ENCODE measurements at regions not wholly inside any gene's neighbourhood (a gene's known extent, or its start where the extent isn't known, plus 50 kb on each side); places are given as distances from the start of the nearest gene placed in this dataset.

DNA sequence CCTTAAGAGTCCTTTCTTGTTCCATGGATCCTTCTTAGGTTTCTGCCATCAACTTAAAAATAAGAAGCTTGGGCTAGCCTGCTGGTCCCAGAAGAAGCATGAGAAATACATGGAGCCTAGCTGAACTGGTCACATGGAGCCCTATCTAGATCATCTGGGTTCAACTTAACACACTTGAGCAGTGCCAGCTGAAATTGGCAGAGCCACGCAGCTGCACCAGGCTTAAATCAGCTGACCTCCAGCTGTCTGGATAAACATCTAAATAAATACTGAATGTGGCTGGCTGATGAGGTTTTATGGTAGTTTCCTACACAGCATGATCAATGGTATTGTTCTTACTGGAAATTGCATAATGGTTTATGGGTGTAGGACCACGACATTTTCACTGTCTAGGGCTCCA, 598.4 kb upstream of the FAM241A start:
- CTCF ChIA-PET = no interaction called here
- no peaks in the 10 kb centered on the region for H3K36me3 ChIP-seq (ENCODE audit: control insufficient read depth in 2 of 2, insufficient read depth in 2 of 2, low read length in 1 of 2)
- H4K20me1 ChIP-seq (ENCODE audit: control insufficient read depth, insufficient read depth) = no peaks in the 10 kb centered on the region
- ATAC-seq (no peak), DNase-seq (ENCODE audit: low read depth, low spot score) (no peak), FAIRE-seq (no peak)
- H3K4me1 ChIP-seq (ENCODE audit: control insufficient read depth, insufficient read depth, low read length) = no peaks in the 10 kb centered on the region
- intact Hi-C loops (cut with micrococcal nuclease; ENCODE audit: unreplicated experiment) = no loop called here
- in situ Hi-C loops (cut with MboI) = loop anchor here (10.0 kb wide), 1 partner anchor 62 kb away; no protein-coding TSS in a partner anchor
- SMC1A ChIA-PET (ENCODE audit: uncharacterized antibody, unreplicated experiment) = no interaction called here
- no peak overlapping the region for H3K27ac ChIP-seq (ENCODE audit: control insufficient read depth, insufficient read depth)
- H2AFZ ChIP-seq (ENCODE audit: control insufficient read depth, low read depth, low read length) = no peak overlapping the region
- BruUV-seq (replicated peaks) = no TSS peak
- TF ChIP-seq, protein P1, sequence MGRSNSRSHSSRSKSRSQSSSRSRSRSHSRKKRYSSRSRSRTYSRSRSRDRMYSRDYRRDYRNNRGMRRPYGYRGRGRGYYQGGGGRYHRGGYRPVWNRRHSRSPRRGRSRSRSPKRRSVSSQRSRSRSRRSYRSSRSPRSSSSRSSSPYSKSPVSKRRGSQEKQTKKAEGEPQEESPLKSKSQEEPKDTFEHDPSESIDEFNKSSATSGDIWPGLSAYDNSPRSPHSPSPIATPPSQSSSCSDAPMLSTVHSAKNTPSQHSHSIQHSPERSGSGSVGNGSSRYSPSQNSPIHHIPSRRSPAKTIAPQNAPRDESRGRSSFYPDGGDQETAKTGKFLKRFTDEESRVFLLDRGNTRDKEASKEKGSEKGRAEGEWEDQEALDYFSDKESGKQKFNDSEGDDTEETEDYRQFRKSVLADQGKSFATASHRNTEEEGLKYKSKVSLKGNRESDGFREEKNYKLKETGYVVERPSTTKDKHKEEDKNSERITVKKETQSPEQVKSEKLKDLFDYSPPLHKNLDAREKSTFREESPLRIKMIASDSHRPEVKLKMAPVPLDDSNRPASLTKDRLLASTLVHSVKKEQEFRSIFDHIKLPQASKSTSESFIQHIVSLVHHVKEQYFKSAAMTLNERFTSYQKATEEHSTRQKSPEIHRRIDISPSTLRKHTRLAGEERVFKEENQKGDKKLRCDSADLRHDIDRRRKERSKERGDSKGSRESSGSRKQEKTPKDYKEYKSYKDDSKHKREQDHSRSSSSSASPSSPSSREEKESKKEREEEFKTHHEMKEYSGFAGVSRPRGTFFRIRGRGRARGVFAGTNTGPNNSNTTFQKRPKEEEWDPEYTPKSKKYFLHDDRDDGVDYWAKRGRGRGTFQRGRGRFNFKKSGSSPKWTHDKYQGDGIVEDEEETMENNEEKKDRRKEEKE (IDR thresholded peaks at IDR 0.05) = no peak
- TF ChIP-seq PAX5 (IDR thresholded peaks at IDR 0.05; ENCODE audit: borderline replicate concordance, low read depth, low read length) (no peak), SMARCA5 (IDR thresholded peaks at IDR 0.05) (no peak), NFIC (IDR thresholded peaks at IDR 0.05; ENCODE audit: low read depth, low read length) (no peak), ZNF622 (IDR thresholded peaks at IDR 0.05) (no peak), STAT3 (IDR thresholded peaks at IDR 0.05; ENCODE audit: low read depth, low read length) (no peak), POLR2AphosphoS5 (IDR thresholded peaks at IDR 0.05; ENCODE audit: low read length) (no peak), ZBED1 (IDR thresholded peaks at IDR 0.05; ENCODE audit: borderline replicate concordance) (no peak), SREBF1 (IDR thresholded peaks at IDR 0.05; ENCODE audit: low read length) (no peak), NR2C2 (IDR thresholded peaks at IDR 0.05; ENCODE audit: borderline replicate concordance, control insufficient read depth, insufficient read length, low read depth) (no peak), CHD4 (IDR thresholded peaks at IDR 0.05) (no peak)
- no peaks in the 10 kb centered on the region for H3K27me3 ChIP-seq (replicated peaks in 1 of 2; ENCODE audit: control insufficient read depth in 2 of 2, insufficient read depth in 2 of 2, low read length in 1 of 2)
- no peak overlapping the region for H3K4me2 ChIP-seq (ENCODE audit: control insufficient read depth, insufficient read depth)
- POLR2A ChIA-PET = no interaction called here
- H3K9ac ChIP-seq (ENCODE audit: control insufficient read depth, insufficient read depth, low read length) = no peak overlapping the region
- no peaks in the 10 kb centered on the region for H3K79me2 ChIP-seq (ENCODE audit: control insufficient read depth, insufficient read depth, low read length)
- RAD21 ChIA-PET (ENCODE audit: unreplicated experiment) = no interaction called here
- WGBS (ENCODE audit: insufficient coverage, insufficient replicate concordance, low lambda C conversion rate, missing lambda C conversion rate) = 10% methylated on average over 2 of the region's 2 CpGs
- no peaks in the 10 kb centered on the region for H3K9me3 ChIP-seq (replicated peaks; ENCODE audit: control insufficient read depth, insufficient read depth, low read length)
- H3K4me3 ChIP-seq = no peak overlapping the region
